H1 (cell line): ENCODE measurements at regions not wholly inside any gene's neighbourhood (a gene's known extent, or its start where the extent isn't known, plus 50 kb on each side); places are given as distances from the start of the nearest gene placed in this dataset.

ENCODE experiments used
- EP300 ChIP-seq, 2 experiments: IDR thresholded peaks; 1 replicate in 1 of 2; 2 replicates in 1 of 2; pipeline ENCODE4 v1.6.1; 2011 to 2012; ENCODE audit warnings: low read depth in 2 of 2, low read length in 2 of 2, mild to moderate bottlenecking in 2 of 2, borderline replicate concordance in 1 of 2, inconsistent platforms in 1 of 2, moderate library complexity in 1 of 2
- POLR2AphosphoS5 ChIP-seq: IDR thresholded peaks from 2 replicates; pipeline ENCODE4 v1.6.1; 2011; ENCODE audit warnings: low read depth, low read length
- SP1 ChIP-seq: IDR thresholded peaks from 2 replicates; pipeline ENCODE4 v1.6.1; 2011; ENCODE audit warnings: low read depth, low read length
- TF ChIP-seq, protein P1 (sequence below): IDR thresholded peaks from 2 replicates; pipeline ENCODE4 v1.6.1; 2012; ENCODE audit warnings: low read length, inconsistent platforms
- TF ChIP-seq, protein P2 (sequence below), 3 experiments: IDR thresholded peaks; 1 replicate in 2 of 3; 2 replicates in 1 of 3; pipeline versions ENCODE4 v1.5.1 to v1.6.1; 2011; ENCODE audit warnings: low read length in 3 of 3, mild to moderate bottlenecking in 3 of 3, inconsistent platforms in 2 of 3, low read depth in 1 of 3, moderate library complexity in 1 of 3; ENCODE audit not compliant: insufficient read depth in 1 of 3; ENCODE audit errors: control extremely low read depth in 1 of 3

DNA sequence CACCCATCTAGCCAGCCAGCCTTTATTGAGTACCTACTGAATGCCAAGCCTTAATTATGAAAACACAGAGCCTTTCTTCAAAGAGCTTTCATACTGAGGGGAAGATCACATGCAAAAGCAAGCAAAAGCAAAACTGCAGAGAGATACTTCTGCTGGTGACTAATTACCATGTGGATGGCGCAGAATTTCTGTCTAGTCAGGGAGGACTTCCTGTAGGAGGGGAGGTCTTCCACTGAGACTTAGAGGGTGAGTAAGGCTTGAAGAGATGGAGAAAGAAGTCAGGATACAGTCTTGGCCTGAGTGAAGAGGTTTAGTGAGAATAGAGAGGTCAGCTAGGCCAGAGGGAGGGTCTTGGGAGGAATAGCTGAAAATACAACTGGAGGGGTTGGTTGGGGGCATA is 53.9 kb upstream of the CCL2 start (continued):
- TF ChIP-seq, protein P1, sequence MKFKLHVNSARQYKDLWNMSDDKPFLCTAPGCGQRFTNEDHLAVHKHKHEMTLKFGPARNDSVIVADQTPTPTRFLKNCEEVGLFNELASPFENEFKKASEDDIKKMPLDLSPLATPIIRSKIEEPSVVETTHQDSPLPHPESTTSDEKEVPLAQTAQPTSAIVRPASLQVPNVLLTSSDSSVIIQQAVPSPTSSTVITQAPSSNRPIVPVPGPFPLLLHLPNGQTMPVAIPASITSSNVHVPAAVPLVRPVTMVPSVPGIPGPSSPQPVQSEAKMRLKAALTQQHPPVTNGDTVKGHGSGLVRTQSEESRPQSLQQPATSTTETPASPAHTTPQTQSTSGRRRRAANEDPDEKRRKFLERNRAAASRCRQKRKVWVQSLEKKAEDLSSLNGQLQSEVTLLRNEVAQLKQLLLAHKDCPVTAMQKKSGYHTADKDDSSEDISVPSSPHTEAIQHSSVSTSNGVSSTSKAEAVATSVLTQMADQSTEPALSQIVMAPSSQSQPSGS: no peak
- TF ChIP-seq POLR2AphosphoS5: no peak
- TF ChIP-seq, protein P2, sequence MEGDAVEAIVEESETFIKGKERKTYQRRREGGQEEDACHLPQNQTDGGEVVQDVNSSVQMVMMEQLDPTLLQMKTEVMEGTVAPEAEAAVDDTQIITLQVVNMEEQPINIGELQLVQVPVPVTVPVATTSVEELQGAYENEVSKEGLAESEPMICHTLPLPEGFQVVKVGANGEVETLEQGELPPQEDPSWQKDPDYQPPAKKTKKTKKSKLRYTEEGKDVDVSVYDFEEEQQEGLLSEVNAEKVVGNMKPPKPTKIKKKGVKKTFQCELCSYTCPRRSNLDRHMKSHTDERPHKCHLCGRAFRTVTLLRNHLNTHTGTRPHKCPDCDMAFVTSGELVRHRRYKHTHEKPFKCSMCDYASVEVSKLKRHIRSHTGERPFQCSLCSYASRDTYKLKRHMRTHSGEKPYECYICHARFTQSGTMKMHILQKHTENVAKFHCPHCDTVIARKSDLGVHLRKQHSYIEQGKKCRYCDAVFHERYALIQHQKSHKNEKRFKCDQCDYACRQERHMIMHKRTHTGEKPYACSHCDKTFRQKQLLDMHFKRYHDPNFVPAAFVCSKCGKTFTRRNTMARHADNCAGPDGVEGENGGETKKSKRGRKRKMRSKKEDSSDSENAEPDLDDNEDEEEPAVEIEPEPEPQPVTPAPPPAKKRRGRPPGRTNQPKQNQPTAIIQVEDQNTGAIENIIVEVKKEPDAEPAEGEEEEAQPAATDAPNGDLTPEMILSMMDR (IDR thresholded peaks at IDR 0.05; ENCODE audit: control extremely low read depth in 1 of 3, insufficient read depth in 1 of 3, low read depth in 1 of 3, low read length in 3 of 3): no peak
- no peak for TF ChIP-seq EP300 (IDR thresholded peaks at IDR 0.05; ENCODE audit: borderline replicate concordance in 1 of 2, low read depth in 2 of 2, low read length in 2 of 2)
- no peak for TF ChIP-seq SP1
